SH-SY5Y (cell line): ENCODE measurements at regions not wholly inside any gene's neighbourhood (a gene's known extent, or its start where the extent isn't known, plus 50 kb on each side); places are given as distances from the start of the nearest gene placed in this dataset.

Experiments
- GATA2 ChIP-seq: IDR thresholded peaks from 2 replicates; pipeline ENCODE4 v1.6.1; 2011; ENCODE audit warnings: mild to moderate bottlenecking, low read depth, low read length
- GATA3 ChIP-seq: IDR thresholded peaks from 2 replicates; pipeline ENCODE4 v1.6.1; 2011; ENCODE audit warnings: low read depth, mild to moderate bottlenecking, low read length, moderate library complexity

DNA sequence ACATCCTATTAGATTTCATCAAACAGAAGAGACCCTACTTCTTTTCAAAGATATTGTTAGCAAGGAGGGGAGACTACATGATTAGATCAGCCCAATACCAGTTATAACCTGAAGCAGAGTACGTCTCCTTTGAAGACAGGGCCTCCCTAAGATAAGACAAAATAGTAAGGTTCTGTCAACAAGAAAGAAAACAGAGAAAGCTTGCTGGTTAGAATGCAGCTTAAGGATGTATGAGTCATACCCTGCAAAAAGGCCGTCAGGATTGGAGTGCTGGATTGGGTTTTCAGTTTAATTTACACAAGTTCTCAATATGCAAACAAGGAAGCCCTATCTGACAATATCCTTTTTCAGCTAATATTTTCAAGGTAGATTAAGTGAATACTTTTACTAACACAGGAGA is 1581.2 kb upstream of the WWC1 start:
- TF ChIP-seq GATA2 (no peak), GATA3 (no peak)
